GM18511 (cell line): ENCODE measurements at regions not wholly inside any gene's neighbourhood (a gene's known extent, or its start where the extent isn't known, plus 50 kb on each side); places are given as distances from the start of the nearest gene placed in this dataset.

Source experiments
- ATAC-seq: cut with Tn5 transposase; IDR thresholded peaks from one replicate; pipeline ENCODE4 v1.9.1; 2021; ENCODE audit warnings: mild to moderate bottlenecking, moderate library complexity; ENCODE audit not compliant: unreplicated experiment

- no peak for ATAC-seq
Measured at GRCh38 chr10:78714225-78714624, 354.5 kb upstream of the ZMIZ1 start.

- ATAC-seq, result no peak
Measured at GRCh38 chr10:78715435-78715834, 353.3 kb upstream of the ZMIZ1 start.

GRCh38 chr10:78716043-78716660 lies 352.6 kb upstream of the ZMIZ1 start:
- ATAC-seq, result no peak

- no peak for ATAC-seq
Measured at GRCh38 chr10:78717200-78717599, 351.6 kb upstream of the ZMIZ1 start.

GRCh38 chr10:78718032-78718572 lies 350.7 kb upstream of the ZMIZ1 start:
- ATAC-seq, result no peak

- ATAC-seq, result no peak
Measured at GRCh38 chr10:78719276-78719675, 349.5 kb upstream of the ZMIZ1 start.

- ATAC-seq, result no peak
Measured at GRCh38 chr10:78720091-78720490, 348.7 kb upstream of the ZMIZ1 start.

GRCh38 chr10:78721231-78721630 lies 347.5 kb upstream of the ZMIZ1 start:
- ATAC-seq, result no peak

GRCh38 chr10:78724846-78725245 lies 343.9 kb upstream of the ZMIZ1 start:
- ATAC-seq, result no peak

- no peak for ATAC-seq
Measured at GRCh38 chr10:78726171-78726570, 342.6 kb upstream of the ZMIZ1 start.

- ATAC-seq, result no peak
Measured at GRCh38 chr10:78727251-78727650, 341.5 kb upstream of the ZMIZ1 start.

GRCh38 chr10:78727728-78728127 lies 341.0 kb upstream of the ZMIZ1 start:
- ATAC-seq, result no peak

GRCh38 chr10:78728176-78728575 lies 340.6 kb upstream of the ZMIZ1 start:
- ATAC-seq, result no peak

GRCh38 chr10:78729366-78729765 lies 339.4 kb upstream of the ZMIZ1 start:
- no peak for ATAC-seq

- ATAC-seq, result no peak
Measured at GRCh38 chr10:78729800-78730199, 339.0 kb upstream of the ZMIZ1 start.

GRCh38 chr10:78730754-78731153 lies 338.0 kb upstream of the ZMIZ1 start:
- no peak for ATAC-seq

- no peak for ATAC-seq
Measured at GRCh38 chr10:78731675-78732074, 337.1 kb upstream of the ZMIZ1 start.

GRCh38 chr10:78732381-78732780 lies 336.4 kb upstream of the ZMIZ1 start:
- no peak for ATAC-seq

GRCh38 chr10:78736926-78737630 lies 331.7 kb upstream of the ZMIZ1 start:
- ATAC-seq, result no peak

- ATAC-seq, result no peak
Measured at GRCh38 chr10:78737883-78738856, 330.6 kb upstream of the ZMIZ1 start.

- ATAC-seq, result no peak
Measured at GRCh38 chr10:78738861-78739260, 329.9 kb upstream of the ZMIZ1 start.
